ENCODE measurements at regions not wholly inside any gene's neighbourhood (a gene's known extent, or its start where the extent isn't known, plus 50 kb on each side); places are given as distances from the start of the nearest gene placed in this dataset.

DNA sequence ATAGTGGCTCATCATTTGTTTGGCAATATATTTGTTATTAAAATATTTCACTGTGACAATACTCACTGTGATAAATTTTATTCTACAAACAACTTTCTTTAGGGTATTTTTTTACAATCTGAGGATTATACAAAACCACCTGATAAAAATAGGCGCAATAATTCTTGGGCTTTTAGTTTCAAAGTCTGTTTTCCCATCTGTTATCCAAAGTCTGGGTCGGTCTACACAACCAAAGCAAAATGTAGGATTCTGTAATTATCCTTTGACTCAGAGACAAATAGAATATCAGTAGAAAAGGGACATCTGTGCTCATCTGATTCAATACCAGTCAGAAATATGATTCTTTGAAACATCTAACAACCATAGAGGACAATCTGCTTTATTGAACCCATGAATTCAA, 271.8 kb upstream of the AMIGO2 start:
- Mint-ChIP-seq H3K36me3 (ENCODE audit: unreplicated experiment) (no peaks in the 10 kb centered on the region), H3K27me3 (ENCODE audit: unreplicated experiment) (no peaks in the 10 kb centered on the region), H3K4me3 (ENCODE audit: unreplicated experiment) (no peak overlapping the region), H3K4me1 (ENCODE audit: unreplicated experiment) (no peaks in the 10 kb centered on the region), H3K27ac (ENCODE audit: unreplicated experiment) (no peak overlapping the region), H3K9me3 (ENCODE audit: unreplicated experiment) (no peaks in the 10 kb centered on the region)
- TF ChIP-seq CTCF (IDR thresholded peaks at IDR 0.05), result no peak
- DNase-seq (ENCODE audit: extremely low spot score, unreplicated experiment), result no peak

DNA sequence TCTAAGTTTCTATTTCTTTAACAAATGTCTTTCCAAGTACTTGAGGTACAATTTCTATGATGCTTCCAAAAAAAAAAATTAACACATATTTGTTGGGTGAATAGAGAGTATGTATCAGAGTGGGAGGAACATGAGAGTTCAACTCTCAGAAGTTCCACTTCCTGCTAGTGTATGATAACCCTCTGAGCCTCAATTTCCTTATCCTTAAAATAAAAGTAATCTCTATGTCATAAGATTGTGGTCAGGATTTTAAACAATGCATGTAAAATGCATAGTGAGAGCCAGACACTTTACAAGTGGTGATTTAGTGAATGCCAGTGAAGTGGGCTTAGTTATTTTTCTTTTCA, 270.3 kb upstream of the AMIGO2 start:
- Mint-ChIP-seq H3K4me1 (ENCODE audit: unreplicated experiment) (no peaks in the 10 kb centered on the region), H3K9me3 (ENCODE audit: unreplicated experiment) (no peaks in the 10 kb centered on the region), H3K27me3 (ENCODE audit: unreplicated experiment) (no peaks in the 10 kb centered on the region), H3K27ac (ENCODE audit: unreplicated experiment) (no peak overlapping the region), H3K36me3 (ENCODE audit: unreplicated experiment) (no peaks in the 10 kb centered on the region), H3K4me3 (ENCODE audit: unreplicated experiment) (no peak overlapping the region)
- no peak for TF ChIP-seq CTCF (IDR thresholded peaks at IDR 0.05)
- DNase-seq (ENCODE audit: extremely low spot score, unreplicated experiment), result no peak

GRCh38 chr12:47349137-47350061, 269.6 kb upstream of the AMIGO2 start:
- no peaks in the 10 kb centered on the region for H3K27me3 Mint-ChIP-seq (ENCODE audit: unreplicated experiment)
- H3K4me3 Mint-ChIP-seq (ENCODE audit: unreplicated experiment), result no peak overlapping the region
- DNase-seq (ENCODE audit: extremely low spot score, unreplicated experiment), result no peak
- TF ChIP-seq CTCF (IDR thresholded peaks at IDR 0.05), result no peak
- H3K9me3 Mint-ChIP-seq (ENCODE audit: unreplicated experiment), result no peaks in the 10 kb centered on the region
- H3K4me1 Mint-ChIP-seq (ENCODE audit: unreplicated experiment), result no peaks in the 10 kb centered on the region
- H3K27ac Mint-ChIP-seq (ENCODE audit: unreplicated experiment), result no peak overlapping the region
- H3K36me3 Mint-ChIP-seq (ENCODE audit: unreplicated experiment), result no peaks in the 10 kb centered on the region

DNA sequence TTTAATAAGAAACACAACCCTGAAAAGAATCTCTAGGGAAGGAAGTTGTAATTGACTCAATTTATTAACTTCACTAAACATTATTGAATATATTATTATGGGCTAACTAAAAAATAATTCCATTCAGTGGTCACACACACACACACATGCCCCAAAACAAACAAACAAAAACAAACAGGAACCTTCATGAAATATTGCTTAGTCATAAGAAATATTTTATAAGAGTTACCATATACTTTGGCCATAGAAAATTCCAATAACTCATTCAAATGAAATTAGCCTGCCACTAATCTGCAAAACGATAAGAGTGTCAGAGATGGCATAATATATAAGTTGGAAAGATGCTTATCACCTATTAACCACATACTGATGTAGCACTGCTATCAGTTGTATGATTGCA, 268.4 kb upstream of the AMIGO2 start:
- H3K27ac Mint-ChIP-seq (ENCODE audit: unreplicated experiment), result no peak overlapping the region
- no peaks in the 10 kb centered on the region for H3K4me1 Mint-ChIP-seq (ENCODE audit: unreplicated experiment)
- H3K4me3 Mint-ChIP-seq (ENCODE audit: unreplicated experiment), result no peak overlapping the region
- H3K36me3 Mint-ChIP-seq (ENCODE audit: unreplicated experiment), result no peaks in the 10 kb centered on the region
- TF ChIP-seq CTCF (IDR thresholded peaks at IDR 0.05), result no peak
- no peaks in the 10 kb centered on the region for H3K27me3 Mint-ChIP-seq (ENCODE audit: unreplicated experiment)
- no peaks in the 10 kb centered on the region for H3K9me3 Mint-ChIP-seq (ENCODE audit: unreplicated experiment)
- no peak for DNase-seq (ENCODE audit: extremely low spot score, unreplicated experiment)

DNA sequence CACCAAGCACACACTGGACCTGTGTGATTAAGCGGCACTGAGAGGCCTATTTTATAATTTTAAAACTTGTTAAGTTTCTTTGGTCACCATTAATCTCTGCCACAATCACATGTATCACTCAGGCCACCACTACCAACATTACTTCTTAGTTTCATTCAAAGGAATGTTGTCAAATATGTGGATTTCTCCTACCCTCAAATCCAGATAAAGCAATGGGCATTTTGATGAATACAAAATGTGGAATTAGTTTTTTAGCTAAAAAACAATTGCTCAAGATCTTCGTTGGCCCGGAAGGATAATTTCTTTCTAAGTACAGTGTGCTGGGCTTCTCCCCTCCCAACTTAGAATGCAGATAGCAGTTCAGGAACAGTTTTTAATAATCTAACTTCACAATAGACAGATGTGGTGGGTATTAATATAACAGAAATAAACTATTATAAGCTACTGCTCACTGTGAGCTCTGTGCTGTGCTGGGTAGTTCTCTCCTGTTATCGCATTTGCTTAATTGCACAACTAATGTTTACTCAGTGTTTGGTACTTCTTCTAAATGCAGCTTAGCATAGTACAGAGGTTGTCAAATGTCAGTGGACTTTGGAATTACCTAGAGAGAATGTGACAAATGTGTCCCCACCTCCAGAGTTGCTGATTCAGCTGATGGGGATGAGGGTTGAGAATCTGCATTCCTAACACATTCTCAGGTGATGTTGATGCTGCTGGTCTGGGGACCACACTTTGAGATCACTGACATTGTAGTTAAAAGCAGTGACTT, 266.7 kb upstream of the AMIGO2 start:
- peaks cover 5% of the 10 kb centered on the region for H3K27me3 Mint-ChIP-seq (ENCODE audit: unreplicated experiment)
- no peaks in the 10 kb centered on the region for H3K36me3 Mint-ChIP-seq (ENCODE audit: unreplicated experiment)
- DNase-seq (ENCODE audit: extremely low spot score, unreplicated experiment), result no peak
- no peaks in the 10 kb centered on the region for H3K4me1 Mint-ChIP-seq (ENCODE audit: unreplicated experiment)
- H3K9me3 Mint-ChIP-seq (ENCODE audit: unreplicated experiment), result no peaks in the 10 kb centered on the region
- TF ChIP-seq CTCF (IDR thresholded peaks at IDR 0.05), result no peak
- H3K4me3 Mint-ChIP-seq (ENCODE audit: unreplicated experiment), result no peak overlapping the region
- no peak overlapping the region for H3K27ac Mint-ChIP-seq (ENCODE audit: unreplicated experiment)
